ENCODE measurements at regions not wholly inside any gene's neighbourhood (a gene's known extent, or its start where the extent isn't known, plus 50 kb on each side); places are given as distances from the start of the nearest gene placed in this dataset.

DNA sequence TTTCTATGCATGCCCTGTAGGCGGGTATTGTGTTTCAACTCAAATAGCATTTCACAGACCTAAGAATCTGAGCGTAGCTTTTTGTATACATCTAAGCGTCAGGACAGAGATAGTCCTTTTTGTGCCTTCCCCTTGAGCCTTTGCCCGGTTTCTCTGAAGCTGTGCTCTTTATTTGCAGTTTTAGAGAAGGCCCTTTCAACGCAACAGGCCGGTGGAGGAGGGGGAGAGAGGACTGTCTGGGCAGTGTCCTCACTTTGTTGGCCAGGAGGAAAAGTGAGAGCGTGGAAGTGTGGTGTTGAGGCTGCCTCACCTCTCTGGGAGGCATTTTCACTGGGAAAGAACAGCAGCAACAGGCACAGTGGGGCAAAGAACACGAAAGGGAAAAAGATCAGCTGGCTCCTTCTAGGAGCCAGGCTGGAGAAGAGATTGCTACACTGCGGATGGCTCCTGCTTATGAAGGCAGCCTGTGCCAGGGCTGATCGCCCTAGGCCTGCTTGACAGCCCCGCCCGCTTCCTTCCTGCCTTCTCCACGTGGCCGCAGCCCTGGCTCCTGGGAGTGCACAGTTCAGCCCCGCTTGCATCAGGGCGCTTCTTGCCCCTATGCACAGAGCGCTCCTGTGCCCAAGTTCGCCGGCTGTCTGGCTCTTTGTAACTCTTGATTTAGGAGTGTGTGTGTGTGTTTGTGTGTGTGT is 195.6 kb upstream of the POU3F3 start:
- TF ChIP-seq, protein P1, sequence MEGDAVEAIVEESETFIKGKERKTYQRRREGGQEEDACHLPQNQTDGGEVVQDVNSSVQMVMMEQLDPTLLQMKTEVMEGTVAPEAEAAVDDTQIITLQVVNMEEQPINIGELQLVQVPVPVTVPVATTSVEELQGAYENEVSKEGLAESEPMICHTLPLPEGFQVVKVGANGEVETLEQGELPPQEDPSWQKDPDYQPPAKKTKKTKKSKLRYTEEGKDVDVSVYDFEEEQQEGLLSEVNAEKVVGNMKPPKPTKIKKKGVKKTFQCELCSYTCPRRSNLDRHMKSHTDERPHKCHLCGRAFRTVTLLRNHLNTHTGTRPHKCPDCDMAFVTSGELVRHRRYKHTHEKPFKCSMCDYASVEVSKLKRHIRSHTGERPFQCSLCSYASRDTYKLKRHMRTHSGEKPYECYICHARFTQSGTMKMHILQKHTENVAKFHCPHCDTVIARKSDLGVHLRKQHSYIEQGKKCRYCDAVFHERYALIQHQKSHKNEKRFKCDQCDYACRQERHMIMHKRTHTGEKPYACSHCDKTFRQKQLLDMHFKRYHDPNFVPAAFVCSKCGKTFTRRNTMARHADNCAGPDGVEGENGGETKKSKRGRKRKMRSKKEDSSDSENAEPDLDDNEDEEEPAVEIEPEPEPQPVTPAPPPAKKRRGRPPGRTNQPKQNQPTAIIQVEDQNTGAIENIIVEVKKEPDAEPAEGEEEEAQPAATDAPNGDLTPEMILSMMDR (IDR thresholded peaks at IDR 0.05), result no peak
- TF ChIP-seq POLR2A (IDR thresholded peaks at IDR 0.05), result no peak

Measured in lower leg skin (tissue), 3 donors.